IMR-90 (cell line): ENCODE measurements at regions not wholly inside any gene's neighbourhood (a gene's known extent, or its start where the extent isn't known, plus 50 kb on each side); places are given as distances from the start of the nearest gene placed in this dataset.

Experiments
- ATAC-seq: fragments of 200-7000 bp; cut with Tn5 transposase; 2 replicates; pipeline ENCODE4 v1.9.1; 2020; ENCODE audit warnings: low read depth, mild to moderate bottlenecking, moderate library complexity
- BruUV-seq: library from RNA; stranded (reverse); fragments of 400-500 nt; replicated peaks from 2 replicates; lab custom pipeline; 2021; lab: Mats Ljungman, UMichigan
- CTCF ChIA-PET: fragments of 300-600 bp; formaldehyde crosslinking; extraction: SDS; loops from one replicate; lab custom pipeline; 2021; ENCODE audit warnings: antibody characterized with exemption; lab: Yijun Ruan, JAX
- POLR2A ChIA-PET: fragments of 300-600 bp; sonication (Branson Sonifier 250); formaldehyde crosslinking; loops from one replicate; lab custom pipeline; 2022; ENCODE audit warnings: antibody characterized with exemption; ENCODE audit not compliant: unreplicated experiment; lab: Charles Lee
- DNase-seq: peaks from one replicate; pipeline ENCODE4 v3.0.0; 2013
- H2AFZ ChIP-seq: replicated peaks from 2 replicates; pipeline ENCODE3; 2013; ENCODE audit warnings: low read length, mild to moderate bottlenecking; ENCODE audit not compliant: poor library complexity
- H2AK5ac ChIP-seq: 2 replicates; pipeline ENCODE4 v1.6.1; 2013; ENCODE audit warnings: low read depth, low read length, inconsistent platforms
- H2AK9ac ChIP-seq: replicated peaks from 2 replicates; pipeline ENCODE3; 2013; ENCODE audit warnings: mild to moderate bottlenecking, low read depth, low read length, moderate library complexity; ENCODE audit not compliant: poor library complexity
- H2BK120ac ChIP-seq: 2 replicates; pipeline ENCODE4 v1.6.1; 2013; ENCODE audit warnings: low read depth, low read length, inconsistent platforms
- H2BK15ac ChIP-seq: 3 replicates; pipeline ENCODE4 v1.6.1; 2013; ENCODE audit warnings: low read depth, low read length, inconsistent platforms
- H2BK20ac ChIP-seq: 2 replicates; pipeline ENCODE4 v1.6.1; 2013; ENCODE audit warnings: low read depth, mild to moderate bottlenecking, inconsistent platforms, low read length, moderate library complexity
- H2BK5ac ChIP-seq: 2 replicates; pipeline ENCODE4 v1.6.1; 2013; ENCODE audit warnings: mild to moderate bottlenecking, low read depth, low read length, inconsistent platforms; ENCODE audit not compliant: poor library complexity, severe bottlenecking
- H3K14ac ChIP-seq: replicated peaks from 2 replicates; pipeline ENCODE4 v1.6.1; 2013; ENCODE audit warnings: low read depth, low read length, inconsistent platforms
- H3K18ac ChIP-seq: 2 replicates; pipeline ENCODE4 v1.6.1; 2013; ENCODE audit warnings: low read depth, low read length, control low read depth
- H3K23ac ChIP-seq: 2 replicates; pipeline ENCODE4 v1.6.1; 2013; ENCODE audit warnings: low read depth, low read length, inconsistent platforms
- H3K27ac ChIP-seq: 2 replicates; pipeline ENCODE4 v1.5.1; 2013; ENCODE audit warnings: mild to moderate bottlenecking, control low read depth, low read length; ENCODE audit not compliant: insufficient read depth
- H3K27me3 ChIP-seq: 2 replicates; pipeline ENCODE4 v1.6.1; 2013; ENCODE audit warnings: low read length; ENCODE audit not compliant: control insufficient read depth, insufficient read depth
- H3K36me3 ChIP-seq: 2 replicates; pipeline ENCODE4 v1.6.1; 2013; ENCODE audit warnings: low read length, mixed read lengths; ENCODE audit not compliant: control insufficient read depth, insufficient read depth
- H3K4ac ChIP-seq: 2 replicates; pipeline ENCODE4 v1.6.1; 2013; ENCODE audit warnings: low read depth, low read length, inconsistent platforms
- H3K4me1 ChIP-seq: 2 replicates; pipeline ENCODE4 v1.6.1; 2013; ENCODE audit warnings: low read length, mixed read lengths; ENCODE audit not compliant: control insufficient read depth, insufficient read depth
- H3K4me2 ChIP-seq: 2 replicates; pipeline ENCODE4 v1.6.1; 2013; ENCODE audit warnings: low read depth, mild to moderate bottlenecking, control low read depth, low read length, moderate library complexity
- H3K4me3 ChIP-seq: 2 replicates; pipeline ENCODE4 v1.5.1; 2013; ENCODE audit warnings: low read depth, mild to moderate bottlenecking, control low read depth, low read length, moderate library complexity; ENCODE audit not compliant: insufficient read depth
- H3K56ac ChIP-seq: 2 replicates; pipeline ENCODE4 v1.6.1; 2013; ENCODE audit warnings: low read length, inconsistent platforms; ENCODE audit not compliant: insufficient read depth; ENCODE audit errors: extremely low read depth
- H3K79me1 ChIP-seq, 2 experiments: 2 replicates each; pipeline ENCODE4 v1.6.1; 2013; ENCODE audit warnings: low read length in 2 of 2, inconsistent platforms in 1 of 2, low read depth in 1 of 2
- H3K9ac ChIP-seq: 2 replicates; pipeline ENCODE4 v1.6.1; 2013; ENCODE audit warnings: low read depth, low read length, control low read depth
- H3K9me1 ChIP-seq: 2 replicates; pipeline ENCODE4 v1.6.1; 2013; ENCODE audit warnings: low read length, inconsistent platforms; ENCODE audit not compliant: insufficient read depth
- H3K9me3 ChIP-seq: 2 replicates; pipeline ENCODE4 v1.6.1; 2013; ENCODE audit warnings: low read length; ENCODE audit not compliant: control insufficient read depth, insufficient read depth
- H4K20me1 ChIP-seq: 2 replicates; pipeline ENCODE4 v1.6.1; 2013; ENCODE audit warnings: low read length, inconsistent platforms; ENCODE audit not compliant: insufficient read depth
- H4K5ac ChIP-seq: 2 replicates; pipeline ENCODE4 v1.6.1; 2013; ENCODE audit warnings: mild to moderate bottlenecking, low read depth, low read length, control low read depth
- H4K8ac ChIP-seq, 2 experiments: 2 replicates each; pipeline ENCODE4 v1.6.1; 2013; ENCODE audit warnings: low read depth in 2 of 2, low read length in 2 of 2, control low read depth in 1 of 2, inconsistent platforms in 1 of 2
- H4K91ac ChIP-seq: 2 replicates; pipeline ENCODE4 v1.6.1; 2013; ENCODE audit warnings: low read depth, low read length, inconsistent platforms; ENCODE audit not compliant: insufficient read depth
- CTCF ChIP-seq: conservative IDR thresholded peaks from 2 replicates; pipeline ENCODE4 v1.5.1; 2012; ENCODE audit warnings: mild to moderate bottlenecking, low read depth, low read length, improper control_type of control experiment
- MAZ ChIP-seq: IDR thresholded peaks from 2 replicates; pipeline ENCODE4 v1.6.1; 2012; ENCODE audit warnings: low read depth, mild to moderate bottlenecking, low read length, improper control_type of control experiment, moderate library complexity, borderline replicate concordance
- POLR2A ChIP-seq: IDR thresholded peaks from 2 replicates; pipeline ENCODE4 v1.6.1; 2012; ENCODE audit warnings: mild to moderate bottlenecking, low read depth, low read length
- RFX5 ChIP-seq: IDR thresholded peaks from 2 replicates; pipeline ENCODE4 v1.8.0; 2012; ENCODE audit warnings: low read depth, mild to moderate bottlenecking, low read length, moderate library complexity
- SMC3 ChIP-seq: fragments of 150-350 bp; IDR thresholded peaks from 2 replicates; pipeline ENCODE4 v1.6.1; 2016; ENCODE audit warnings: low read depth, mild to moderate bottlenecking, antibody characterized with exemption, low read length, moderate library complexity
- WGBS, 2 experiments: methylation state at CpG; one replicate each; pipeline versions ENCODE4 v1.1.5 to v1.1.7; 2013; ENCODE audit warnings: missing lambda C conversion rate in 2 of 2; ENCODE audit not compliant: insufficient read length in 1 of 2; ENCODE audit errors: extremely low coverage in 2 of 2; 5-methylcytosine and 5-hydroxymethylcytosine counted together
- dilution Hi-C: fragments of 300-500 bp; cut with HindIII; formaldehyde crosslinking; loops from one replicate; pipeline ENCODE4 v1.14.3; 2018; ENCODE audit warnings: low sequenced_read_pairs; ENCODE audit not compliant: unreplicated experiment
- in situ Hi-C: fragments of 300-500 bp; cut with MboI; formaldehyde crosslinking; loops from 3 replicates; pipeline ENCODE4 v1.14.3; 2019; ENCODE audit warnings: low sequenced_read_pairs, inconsistent platforms, mixed read lengths
- intact Hi-C: fragments of 100-400 bp; cut with micrococcal nuclease; formaldehyde crosslinking; loops from 2 replicates; pipeline ENCODE4 v1.10.0; 2022

GRCh38 chr2:64218137-64218802 is 74.0 kb upstream of the PELI1 start:
- H3K4me1 ChIP-seq, result no peaks in the 10 kb centered on the region
- dilution Hi-C loops, result no loop called here
- H3K36me3 ChIP-seq, result no peaks in the 10 kb centered on the region
- no peak overlapping the region for H2BK120ac ChIP-seq
- no peak overlapping the region for H3K4ac ChIP-seq
- intact Hi-C loops, result no loop called here
- H3K18ac ChIP-seq, result no peak overlapping the region
- H3K23ac ChIP-seq, result no peak overlapping the region
- ChIA-PET POLR2A (no interaction called here), CTCF (no interaction called here)
- H3K4me3 ChIP-seq, result no peak overlapping the region
- H3K27me3 ChIP-seq, result peaks cover 26% of the 10 kb centered on the region
- H2AK5ac ChIP-seq, result no peak overlapping the region
- BruUV-seq, result no TSS peak
- no peak overlapping the region for H3K4me2 ChIP-seq
- no peak overlapping the region for H2BK20ac ChIP-seq
- no peaks in the 10 kb centered on the region for H4K20me1 ChIP-seq
- no peak overlapping the region for H4K8ac ChIP-seq
- no peak overlapping the region for H4K91ac ChIP-seq
- H3K79me1 ChIP-seq, result no peaks in the 10 kb centered on the region
- H3K9me1 ChIP-seq, result no peaks in the 10 kb centered on the region
- H2BK15ac ChIP-seq, result no peak overlapping the region
- H3K9ac ChIP-seq, result no peak overlapping the region
- H3K56ac ChIP-seq, result no peak overlapping the region
- no peak overlapping the region for H2AK9ac ChIP-seq
- H3K9me3 ChIP-seq, result no peaks in the 10 kb centered on the region
- ATAC-seq (no peak), DNase-seq (no peak)
- in situ Hi-C loops, result no loop called here
- no peak overlapping the region for H2BK5ac ChIP-seq
- TF ChIP-seq POLR2A (no peak), SMC3 (no peak), MAZ (no peak), RFX5 (no peak), CTCF (no peak)
- no peak overlapping the region for H3K14ac ChIP-seq
- H3K27ac ChIP-seq, result no peak overlapping the region
- no CpG with 5 or more reads among the region's 4 CpGs for WGBS, 2 experiments
- H2AFZ ChIP-seq, result no peak overlapping the region
- H4K5ac ChIP-seq, result no peak overlapping the region
